ENCODE measurements at regions not wholly inside any gene's neighbourhood (a gene's known extent, or its start where the extent isn't known, plus 50 kb on each side); places are given as distances from the start of the nearest gene placed in this dataset.

DNA sequence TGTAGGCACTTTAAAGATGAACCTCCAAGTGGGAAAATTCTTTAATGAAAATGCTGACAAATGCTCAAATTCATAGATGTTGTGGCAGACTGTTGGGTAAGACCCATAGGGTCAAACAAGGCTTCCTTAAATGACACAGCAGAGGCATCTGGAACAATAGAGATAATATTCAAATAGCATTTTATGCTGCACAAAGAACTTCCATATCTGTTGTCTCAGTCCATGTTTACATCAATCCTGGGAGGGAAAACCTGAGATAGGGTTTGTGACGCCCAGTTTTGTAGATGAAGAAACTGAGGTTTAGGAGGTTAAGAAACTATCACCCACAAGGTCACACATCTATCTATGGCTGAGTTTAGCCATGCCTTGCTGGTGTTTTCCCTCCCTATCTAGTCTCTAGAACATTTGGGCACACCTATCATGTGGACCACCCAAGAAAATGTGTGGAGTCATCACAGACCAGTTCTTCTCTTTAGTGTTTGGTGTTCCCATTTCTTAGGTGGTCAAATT is 106.4 kb downstream of the EHF start:
- no peak overlapping the region for H3K27ac ChIP-seq (ENCODE audit: low read depth, low read length)
- 100% methylated on average over 1 of the region's 1 CpG; no CpG with 5 or more reads in 1 of the 2 experiments for WGBS, 2 experiments (ENCODE audit: insufficient coverage in 1 of 2, insufficient read length in 1 of 2)
- peaks cover 26% of the 10 kb centered on the region for H3K9me3 ChIP-seq (ENCODE audit: control insufficient read depth, low read length)
- no peak overlapping the region for H3K4me3 Mint-ChIP-seq
- H3K27me3 Mint-ChIP-seq (ENCODE audit: insufficient read depth), result no peaks in the 10 kb centered on the region
- peaks cover 16% of the 10 kb centered on the region for H3K9me3 Mint-ChIP-seq
- H3K36me3 Mint-ChIP-seq (ENCODE audit: low read depth), result peaks cover 70% of the 10 kb centered on the region
- no peak for DNase-seq
- H3K9ac ChIP-seq (ENCODE audit: extremely low read depth, low read length, poor library complexity, severe bottlenecking), result no peak overlapping the region
- H3K36me3 ChIP-seq (ENCODE audit: control insufficient read depth, insufficient read depth, low read length), result peaks cover 27% of the 10 kb centered on the region
- no peaks in the 10 kb centered on the region for H3K27me3 ChIP-seq (ENCODE audit: control insufficient read depth, insufficient read depth, low read length, poor library complexity, severe bottlenecking)
- H3K4me1 Mint-ChIP-seq, result peaks cover 24% of the 10 kb centered on the region
- no peak overlapping the region for H3K4me3 ChIP-seq (ENCODE audit: low read length)
- TF ChIP-seq, protein P1, sequence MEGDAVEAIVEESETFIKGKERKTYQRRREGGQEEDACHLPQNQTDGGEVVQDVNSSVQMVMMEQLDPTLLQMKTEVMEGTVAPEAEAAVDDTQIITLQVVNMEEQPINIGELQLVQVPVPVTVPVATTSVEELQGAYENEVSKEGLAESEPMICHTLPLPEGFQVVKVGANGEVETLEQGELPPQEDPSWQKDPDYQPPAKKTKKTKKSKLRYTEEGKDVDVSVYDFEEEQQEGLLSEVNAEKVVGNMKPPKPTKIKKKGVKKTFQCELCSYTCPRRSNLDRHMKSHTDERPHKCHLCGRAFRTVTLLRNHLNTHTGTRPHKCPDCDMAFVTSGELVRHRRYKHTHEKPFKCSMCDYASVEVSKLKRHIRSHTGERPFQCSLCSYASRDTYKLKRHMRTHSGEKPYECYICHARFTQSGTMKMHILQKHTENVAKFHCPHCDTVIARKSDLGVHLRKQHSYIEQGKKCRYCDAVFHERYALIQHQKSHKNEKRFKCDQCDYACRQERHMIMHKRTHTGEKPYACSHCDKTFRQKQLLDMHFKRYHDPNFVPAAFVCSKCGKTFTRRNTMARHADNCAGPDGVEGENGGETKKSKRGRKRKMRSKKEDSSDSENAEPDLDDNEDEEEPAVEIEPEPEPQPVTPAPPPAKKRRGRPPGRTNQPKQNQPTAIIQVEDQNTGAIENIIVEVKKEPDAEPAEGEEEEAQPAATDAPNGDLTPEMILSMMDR (conservative IDR thresholded peaks at IDR 0.05), result no peak
- H3K27ac Mint-ChIP-seq, result no peak overlapping the region
- H3K4me1 ChIP-seq (ENCODE audit: control insufficient read depth, insufficient read depth, low read length), result peaks cover 10% of the 10 kb centered on the region

DNA sequence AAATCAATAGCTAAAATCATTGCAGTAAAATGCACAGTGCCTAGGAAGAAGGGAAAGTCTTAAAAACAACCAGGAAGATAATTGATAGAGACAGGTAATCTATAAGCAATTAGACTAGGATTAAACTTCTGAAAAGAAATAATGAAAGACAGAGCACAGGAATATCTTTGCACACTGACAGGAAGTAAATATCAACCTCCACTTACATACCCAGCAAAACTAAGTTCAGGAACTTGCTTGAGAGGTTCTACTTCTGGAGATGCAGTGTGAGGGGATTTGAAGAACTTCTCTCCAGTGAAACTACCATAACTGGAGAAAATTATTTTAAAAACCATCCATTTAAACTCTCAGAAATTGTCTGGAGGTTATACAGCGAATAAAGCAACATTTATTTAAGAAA is 104.1 kb downstream of the EHF start:
- peaks cover 66% of the 10 kb centered on the region for H3K36me3 Mint-ChIP-seq (ENCODE audit: low read depth)
- no peak for DNase-seq
- no peaks in the 10 kb centered on the region for H3K27me3 Mint-ChIP-seq (ENCODE audit: insufficient read depth)
- no peak overlapping the region for H3K27ac ChIP-seq (ENCODE audit: low read depth, low read length)
- H3K4me1 Mint-ChIP-seq, result peaks cover 20% of the 10 kb centered on the region
- no peak overlapping the region for H3K9ac ChIP-seq (ENCODE audit: extremely low read depth, low read length, poor library complexity, severe bottlenecking)
- WGBS, 2 experiments (ENCODE audit: insufficient coverage in 1 of 2, insufficient read length in 1 of 2), result 86 to 93% methylated on average over 1 of the region's 1 CpG
- peaks cover 10% of the 10 kb centered on the region for H3K4me1 ChIP-seq (ENCODE audit: control insufficient read depth, insufficient read depth, low read length)
- no peak overlapping the region for H3K27ac Mint-ChIP-seq
- H3K9me3 Mint-ChIP-seq, result peaks cover 16% of the 10 kb centered on the region
- no peaks in the 10 kb centered on the region for H3K27me3 ChIP-seq (ENCODE audit: control insufficient read depth, insufficient read depth, low read length, poor library complexity, severe bottlenecking)
- TF ChIP-seq, protein P1 (conservative IDR thresholded peaks at IDR 0.05), result no peak
- H3K4me3 ChIP-seq (ENCODE audit: low read length), result no peak overlapping the region
- no peak overlapping the region for H3K4me3 Mint-ChIP-seq
- peaks cover 44% of the 10 kb centered on the region for H3K36me3 ChIP-seq (ENCODE audit: control insufficient read depth, insufficient read depth, low read length)
- peaks cover 32% of the 10 kb centered on the region for H3K9me3 ChIP-seq (ENCODE audit: control insufficient read depth, low read length)

DNA sequence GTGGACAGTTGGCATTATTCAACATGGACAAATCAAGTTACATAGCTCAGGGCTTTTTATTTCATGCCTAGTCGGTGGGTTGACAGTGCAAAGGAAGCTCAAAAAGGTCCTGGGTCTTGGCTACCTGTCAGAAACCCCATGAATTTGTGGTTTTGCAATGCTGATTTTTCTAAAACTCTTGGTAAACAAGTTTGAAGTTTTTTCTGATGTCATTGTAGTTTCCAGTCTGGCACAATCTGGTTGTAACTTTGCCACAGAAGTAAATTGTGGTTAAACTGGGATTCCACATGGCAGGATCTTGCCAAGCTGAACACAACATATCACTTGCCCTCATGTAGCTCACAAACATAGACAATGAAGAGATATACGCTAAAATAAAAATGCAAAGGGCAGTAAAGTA is 100.8 kb downstream of the EHF start:
- H3K4me1 Mint-ChIP-seq, result peaks cover 9% of the 10 kb centered on the region
- peaks cover 6% of the 10 kb centered on the region for H3K4me1 ChIP-seq (ENCODE audit: control insufficient read depth, insufficient read depth, low read length)
- peaks cover 46% of the 10 kb centered on the region for H3K36me3 Mint-ChIP-seq (ENCODE audit: low read depth)
- H3K4me3 ChIP-seq (ENCODE audit: low read length), result no peak overlapping the region
- H3K27ac ChIP-seq (ENCODE audit: low read depth, low read length), result no peak overlapping the region
- TF ChIP-seq, protein P1 (conservative IDR thresholded peaks at IDR 0.05), result no peak
- DNase-seq, result no peak
- H3K9ac ChIP-seq (ENCODE audit: extremely low read depth, low read length, poor library complexity, severe bottlenecking), result no peak overlapping the region
- H3K27ac Mint-ChIP-seq, result no peak overlapping the region
- no peaks in the 10 kb centered on the region for H3K27me3 ChIP-seq (ENCODE audit: control insufficient read depth, insufficient read depth, low read length, poor library complexity, severe bottlenecking)
- H3K9me3 Mint-ChIP-seq, result peaks cover 16% of the 10 kb centered on the region
- peaks cover 57% of the 10 kb centered on the region for H3K36me3 ChIP-seq (ENCODE audit: control insufficient read depth, insufficient read depth, low read length)
- H3K9me3 ChIP-seq (ENCODE audit: control insufficient read depth, low read length), result peaks cover 32% of the 10 kb centered on the region
- no peak overlapping the region for H3K4me3 Mint-ChIP-seq
- WGBS, 2 experiments (ENCODE audit: insufficient coverage in 1 of 2, insufficient read length in 1 of 2), result 96 to 100% methylated on average over 2 of the region's 2 CpGs
- H3K27me3 Mint-ChIP-seq (ENCODE audit: insufficient read depth), result no peaks in the 10 kb centered on the region
